Adrenal gland (tissue), 5 donors: ENCODE measurements at regions not wholly inside any gene's neighbourhood (a gene's known extent, or its start where the extent isn't known, plus 50 kb on each side); places are given as distances from the start of the nearest gene placed in this dataset.

ENCODE experiments used
- POLR2A ChIP-seq, 2 donors: fragments of 450-650 bp; IDR thresholded peaks; one replicate each; pipeline ENCODE4 v1.6.1; 2017; ENCODE audit warnings: antibody characterized with exemption in 2 of 2, mild to moderate bottlenecking in 2 of 2, moderate library complexity in 1 of 2
- TF ChIP-seq, protein P1 (sequence below), 6 experiments: fragments of 450-650 bp in 4 of 6; fragments of 200-600 bp in 2 of 6; sonication (generic) in 1 of 6; IDR thresholded peaks; 1 replicate in 5 of 6; 2 replicates in 1 of 6; pipeline versions ENCODE4 v1.5.1 to v1.8.0; 2016 to 2021; ENCODE audit warnings: antibody characterized with exemption in 6 of 6, mild to moderate bottlenecking in 2 of 6, moderate library complexity in 1 of 6
- donor health status: DM: no; HTN: no; CAD: no.

DNA sequence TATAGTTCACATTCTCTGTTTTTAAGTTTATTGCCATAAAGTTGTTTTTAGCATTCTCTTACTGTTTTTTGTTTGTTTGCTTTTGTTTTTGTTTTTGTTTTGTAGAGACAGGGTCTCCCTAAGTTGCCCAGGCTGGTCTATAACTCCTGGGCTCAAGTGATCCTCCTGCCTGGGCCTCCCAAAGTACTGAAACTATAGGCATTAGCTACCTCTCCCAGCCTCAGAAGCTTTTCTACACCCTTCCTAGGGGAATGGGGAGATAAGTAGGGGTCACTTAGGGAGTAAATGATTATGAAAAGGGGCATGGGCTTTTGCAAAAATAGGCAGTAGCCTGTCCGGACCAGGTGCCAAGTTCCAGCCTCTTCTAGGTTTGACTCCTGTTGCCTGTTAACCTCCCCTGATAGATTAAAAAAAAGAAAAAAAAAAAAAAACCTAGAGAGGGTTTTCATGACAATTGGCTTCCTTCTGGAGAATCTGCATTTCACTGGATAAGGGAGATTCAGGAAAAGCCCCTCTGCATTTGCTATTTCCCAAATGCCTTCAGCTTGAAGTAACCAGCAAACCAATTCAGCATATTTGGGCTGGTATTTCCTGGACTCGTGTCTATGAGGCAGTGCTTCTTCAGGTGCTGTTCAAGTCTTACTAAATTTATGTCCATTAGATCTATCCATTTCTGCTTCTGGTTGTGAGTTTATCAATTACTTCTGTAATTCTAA lies 216.8 kb downstream of the TM9SF2 start:
- TF ChIP-seq POLR2A (IDR thresholded peaks at IDR 0.05), result no peak
- TF ChIP-seq, protein P1, sequence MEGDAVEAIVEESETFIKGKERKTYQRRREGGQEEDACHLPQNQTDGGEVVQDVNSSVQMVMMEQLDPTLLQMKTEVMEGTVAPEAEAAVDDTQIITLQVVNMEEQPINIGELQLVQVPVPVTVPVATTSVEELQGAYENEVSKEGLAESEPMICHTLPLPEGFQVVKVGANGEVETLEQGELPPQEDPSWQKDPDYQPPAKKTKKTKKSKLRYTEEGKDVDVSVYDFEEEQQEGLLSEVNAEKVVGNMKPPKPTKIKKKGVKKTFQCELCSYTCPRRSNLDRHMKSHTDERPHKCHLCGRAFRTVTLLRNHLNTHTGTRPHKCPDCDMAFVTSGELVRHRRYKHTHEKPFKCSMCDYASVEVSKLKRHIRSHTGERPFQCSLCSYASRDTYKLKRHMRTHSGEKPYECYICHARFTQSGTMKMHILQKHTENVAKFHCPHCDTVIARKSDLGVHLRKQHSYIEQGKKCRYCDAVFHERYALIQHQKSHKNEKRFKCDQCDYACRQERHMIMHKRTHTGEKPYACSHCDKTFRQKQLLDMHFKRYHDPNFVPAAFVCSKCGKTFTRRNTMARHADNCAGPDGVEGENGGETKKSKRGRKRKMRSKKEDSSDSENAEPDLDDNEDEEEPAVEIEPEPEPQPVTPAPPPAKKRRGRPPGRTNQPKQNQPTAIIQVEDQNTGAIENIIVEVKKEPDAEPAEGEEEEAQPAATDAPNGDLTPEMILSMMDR (IDR thresholded peaks at IDR 0.05), result no peak
